ENCODE measurements at regions not wholly inside any gene's neighbourhood (a gene's known extent, or its start where the extent isn't known, plus 50 kb on each side); places are given as distances from the start of the nearest gene placed in this dataset.

GRCh38 chr20:39106791-39107190 lies 144.6 kb downstream of the DHX35 start:
- TF ChIP-seq POLR2A (IDR thresholded peaks at IDR 0.05; ENCODE audit: low read length) = no peak
- TF ChIP-seq GATA1 (IDR thresholded peaks at IDR 0.05; ENCODE audit: low read depth, low read length) = no peak
